ENCODE measurements at regions not wholly inside any gene's neighbourhood (a gene's known extent, or its start where the extent isn't known, plus 50 kb on each side); places are given as distances from the start of the nearest gene placed in this dataset.

- no peak for TF ChIP-seq CTCF (IDR thresholded peaks at IDR 0.05)
- TF ChIP-seq POLR2A (IDR thresholded peaks at IDR 0.05) = no peak
Measured at GRCh38 chr1:194176212-194176611, 989.8 kb upstream of the B3GALT2 start.

Measured in heart left ventricle (tissue), 13 donors.